Common myeloid progenitor, CD34-positive (primary cell): ENCODE measurements at regions not wholly inside any gene's neighbourhood (a gene's known extent, or its start where the extent isn't known, plus 50 kb on each side); places are given as distances from the start of the nearest gene placed in this dataset.

Experiments used
- CTCF ChIA-PET: fragments of 350-600 bp; sonication (Branson Sonifier 250); formaldehyde crosslinking; loops from one replicate; lab custom pipeline; 2021; ENCODE audit warnings: antibody characterized with exemption; lab: Charles Lee
- POLR2A ChIA-PET: fragments of 350-600 bp; sonication (Branson Sonifier 250); formaldehyde crosslinking; loops from one replicate; lab custom pipeline; 2021; ENCODE audit warnings: antibody characterized with exemption; lab: Charles Lee
- DNase-seq, 3 donors: peaks; one replicate each; pipeline versions ENCODE4 v3.0.0 to v3.0.0-alpha.2; 2013
- H3K27ac ChIP-seq, 2 experiments: 1 replicate in 1 of 2; 2 replicates in 1 of 2; pipeline ENCODE4 v1.7.0; 2013; ENCODE audit warnings: inconsistent platforms in 2 of 2, low read length in 2 of 2, mild to moderate bottlenecking in 2 of 2, low read depth in 1 of 2, moderate library complexity in 1 of 2; ENCODE audit not compliant: severe bottlenecking in 2 of 2, insufficient read depth in 1 of 2, poor library complexity in 1 of 2
- H3K27me3 ChIP-seq, 5 experiments: replicated peaks in 2 of 5; 1 replicate in 3 of 5; 2 replicates in 2 of 5; pipeline versions ENCODE4 v1.6.1 to v1.7.0; 2013; ENCODE audit warnings: low read length in 4 of 5, mild to moderate bottlenecking in 2 of 5, moderate library complexity in 2 of 5, inconsistent platforms in 1 of 5; ENCODE audit not compliant: insufficient read depth in 5 of 5, control insufficient read depth in 4 of 5
- H3K36me3 ChIP-seq, 4 experiments: 1 replicate in 2 of 4; 2 replicates in 2 of 4; pipeline versions ENCODE4 v1.6.1 to v1.7.0; 2013; ENCODE audit warnings: low read length in 3 of 4, control low read depth in 1 of 4, mild to moderate bottlenecking in 1 of 4; ENCODE audit not compliant: control insufficient read depth in 4 of 4, insufficient read depth in 4 of 4
- H3K4me1 ChIP-seq, 4 experiments: 1 replicate in 3 of 4; 2 replicates in 1 of 4; pipeline versions ENCODE4 v1.6.1 to v1.7.1; 2013; ENCODE audit warnings: low read length in 3 of 4, mild to moderate bottlenecking in 3 of 4, control low read depth in 1 of 4, inconsistent platforms in 1 of 4, moderate library complexity in 1 of 4; ENCODE audit not compliant: control insufficient read depth in 4 of 4, insufficient read depth in 4 of 4; ENCODE audit errors: control extremely low read depth in 1 of 4
- H3K4me3 ChIP-seq, 7 experiments: 1 replicate in 4 of 7; 2 replicates in 3 of 7; pipeline versions ENCODE4 v1.5.1 to v1.7.0; 2013; ENCODE audit warnings: mild to moderate bottlenecking in 7 of 7, low read length in 6 of 7, moderate library complexity in 6 of 7, inconsistent platforms in 2 of 7, low read depth in 2 of 7, control low read depth in 1 of 7; ENCODE audit not compliant: insufficient read depth in 4 of 7, control insufficient read depth in 1 of 7; ENCODE audit errors: extremely low read depth in 1 of 7
- H3K9me3 ChIP-seq, 5 experiments: 1 replicate in 4 of 5; 2 replicates in 1 of 5; pipeline versions ENCODE4 v1.6.1 to v1.7.1; 2013; ENCODE audit warnings: low read length in 4 of 5, mild to moderate bottlenecking in 2 of 5, inconsistent platforms in 1 of 5, low read depth in 1 of 5, moderate library complexity in 1 of 5; ENCODE audit not compliant: control insufficient read depth in 4 of 5, insufficient read depth in 2 of 5; ENCODE audit errors: control extremely low read depth in 1 of 5
- WGBS: methylation state at CpG from one replicate; pipeline ENCODE4 v1.1.5; 2013; ENCODE audit not compliant: insufficient coverage; 5-methylcytosine and 5-hydroxymethylcytosine counted together

DNA sequence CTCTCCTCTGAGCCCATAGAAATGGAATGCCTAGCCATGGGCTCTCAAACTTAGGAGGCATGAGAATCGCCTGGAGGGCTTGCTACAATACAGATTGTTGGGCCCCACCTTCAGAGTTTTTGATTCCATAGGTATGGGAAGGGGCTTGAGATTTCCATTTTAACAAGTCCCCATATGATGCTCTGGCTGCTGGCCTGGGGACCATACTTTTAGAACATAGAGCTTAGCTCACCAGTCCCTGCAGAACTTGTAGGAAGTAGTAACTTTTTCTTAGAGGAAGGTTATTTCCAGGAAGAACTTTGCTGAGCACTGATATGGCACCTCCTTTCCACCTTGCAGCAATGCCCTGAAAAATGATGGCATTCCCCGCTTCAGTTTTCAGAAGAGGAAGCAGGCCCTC lies 177.0 kb upstream of the ZMIZ1 start:
- 100% methylated on average over 1 of the region's 2 CpGs for WGBS
- no peak for DNase-seq
- H3K36me3 ChIP-seq, result no peaks in the 10 kb centered on the region
- no peak overlapping the region for H3K4me3 ChIP-seq
- H3K9me3 ChIP-seq, result no peaks in the 10 kb centered on the region
- H3K27ac ChIP-seq, result no peak overlapping the region
- H3K4me1 ChIP-seq, result peaks cover 0 to 15% (median 1%) of the 10 kb centered on the region in 4 experiments
- ChIA-PET POLR2A (no interaction called here), CTCF (interaction anchor here (1.1 to 1.4 kb wide), 3 partner anchors 16 to 23 kb away, joined by 3 read pairs; no protein-coding TSS in a partner anchor)
- H3K27me3 ChIP-seq, result no peaks in the 10 kb centered on the region

GRCh38 chr10:78892338-78893176 lies 176.2 kb upstream of the ZMIZ1 start:
- Histone ChIP-seq H3K4me1 (peaks cover 0 to 15% (median 1%) of the 10 kb centered on the region in 4 experiments), H3K36me3 (no peaks in the 10 kb centered on the region), H3K9me3 (peaks cover 0 to 2% (median 0%) of the 10 kb centered on the region in 5 experiments), H3K4me3 (no peak overlapping the region), H3K27me3 (no peaks in the 10 kb centered on the region), H3K27ac (no peak overlapping the region)
- peak in 2 of 3 donors; percentile 47 to 60 for DNase-seq
- 54% methylated on average over 6 of the region's 7 CpGs for WGBS
- CTCF ChIA-PET, result interaction anchor here (1.4 kb wide), 2 partner anchors 17 to 23 kb away, joined by 3 read pairs; no protein-coding TSS in a partner anchor
- POLR2A ChIA-PET, result no interaction called here

GRCh38 chr10:78893217-78893616 lies 175.5 kb upstream of the ZMIZ1 start:
- ChIA-PET CTCF (interaction anchor here (1.4 kb wide), 1 partner anchor 24 kb away, joined by 3 read pairs; no protein-coding TSS in a partner anchor), POLR2A (no interaction called here)
- Histone ChIP-seq H3K27ac (no peak overlapping the region), H3K36me3 (no peaks in the 10 kb centered on the region), H3K9me3 (peaks cover 0 to 7% (median 0%) of the 10 kb centered on the region in 5 experiments), H3K4me1 (peaks cover 0 to 15% (median 1%) of the 10 kb centered on the region in 4 experiments), H3K4me3 (no peak overlapping the region), H3K27me3 (no peaks in the 10 kb centered on the region)
- DNase-seq, result no peak
- 93% methylated on average over 5 of the region's 5 CpGs for WGBS

DNA sequence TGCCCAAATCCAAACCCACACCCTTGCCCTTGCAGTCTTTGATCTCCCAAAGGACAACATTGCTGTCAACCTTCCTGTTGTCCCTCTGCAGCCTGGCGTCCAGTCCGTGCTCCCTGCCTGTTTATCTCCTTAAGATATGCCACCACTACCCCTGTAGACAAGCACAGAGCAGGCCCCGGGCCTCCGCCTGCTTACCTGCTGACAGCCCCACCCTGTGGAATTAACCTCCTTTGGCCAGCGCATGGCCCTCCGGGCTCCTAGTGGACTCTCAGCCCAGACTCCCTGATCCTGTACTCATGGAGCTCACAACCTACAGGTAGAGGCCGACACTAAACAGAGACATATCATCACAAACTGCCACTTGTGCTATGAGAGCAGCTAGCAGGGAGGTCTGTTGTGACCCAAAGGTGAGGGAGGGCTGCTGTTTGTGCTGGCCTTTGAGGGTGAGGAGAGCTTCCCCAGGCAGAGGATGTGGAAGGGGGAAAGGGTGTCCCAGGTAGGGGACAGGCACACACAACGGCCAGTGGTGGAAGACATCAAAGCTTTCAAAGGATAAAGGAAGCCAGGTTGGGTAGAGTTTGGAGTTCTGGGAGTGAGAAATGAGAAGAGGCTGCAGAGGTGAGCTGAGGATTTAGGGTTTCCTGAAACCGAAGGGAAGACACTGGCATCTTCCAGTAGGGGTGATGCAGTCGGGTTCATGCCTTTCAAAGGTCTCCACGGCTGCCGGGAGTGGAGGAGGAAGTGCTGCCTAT lies 174.5 kb upstream of the ZMIZ1 start:
- ChIA-PET POLR2A (no interaction called here), CTCF (no interaction called here)
- 98% methylated on average over 9 of the region's 12 CpGs for WGBS
- Histone ChIP-seq H3K36me3 (no peaks in the 10 kb centered on the region), H3K27me3 (no peaks in the 10 kb centered on the region), H3K4me3 (no peak overlapping the region), H3K27ac (no peak overlapping the region), H3K9me3 (peaks cover 0 to 11% (median 3%) of the 10 kb centered on the region in 5 experiments), H3K4me1 (peaks cover 0 to 15% (median 1%) of the 10 kb centered on the region in 4 experiments)
- DNase-seq, result no peak

GRCh38 chr10:78894841-78895195 lies 173.9 kb upstream of the ZMIZ1 start:
- POLR2A ChIA-PET, result no interaction called here
- WGBS, result 94% methylated on average over 3 of the region's 3 CpGs
- no peak overlapping the region for H3K4me3 ChIP-seq
- H3K36me3 ChIP-seq, result no peaks in the 10 kb centered on the region
- no peak overlapping the region for H3K27ac ChIP-seq
- peaks cover 0 to 15% (median 1%) of the 10 kb centered on the region in 4 experiments for H3K4me1 ChIP-seq
- no peaks in the 10 kb centered on the region for H3K27me3 ChIP-seq
- CTCF ChIA-PET, result interaction anchor here (0.8 kb wide), 1 partner anchor 11 kb away, joined by 3 read pairs; no protein-coding TSS in a partner anchor
- H3K9me3 ChIP-seq, result peaks cover 0 to 11% (median 3%) of the 10 kb centered on the region in 5 experiments
- no peak for DNase-seq

- ChIA-PET CTCF (interaction anchor here (0.8 kb wide), 1 partner anchor 10 kb away, joined by 3 read pairs; no protein-coding TSS in a partner anchor), POLR2A (no interaction called here)
- no peak overlapping the region for H3K27ac ChIP-seq
- H3K36me3 ChIP-seq, result no peaks in the 10 kb centered on the region
- no peak overlapping the region for H3K4me3 ChIP-seq
- H3K4me1 ChIP-seq, result peaks cover 0 to 12% (median 1%) of the 10 kb centered on the region in 4 experiments
- WGBS, result 99% methylated on average over 7 of the region's 8 CpGs
- H3K9me3 ChIP-seq, result peaks cover 0 to 11% (median 3%) of the 10 kb centered on the region in 5 experiments
- DNase-seq, result no peak
- no peaks in the 10 kb centered on the region for H3K27me3 ChIP-seq
Observed at GRCh38 chr10:78895469-78895868, 173.3 kb upstream of the ZMIZ1 start.
